Bronchial epithelial cell (primary cell): ENCODE measurements at regions not wholly inside any gene's neighbourhood (a gene's known extent, or its start where the extent isn't known, plus 50 kb on each side); places are given as distances from the start of the nearest gene placed in this dataset.

Experiments used
- DNase-seq: peaks from one replicate; pipeline ENCODE4 v3.0.0-alpha.2; 2010; ENCODE audit warnings: low read depth
- FAIRE-seq: peaks from 2 replicates; lab custom pipeline; 2011; peaks lifted over from hg19 to GRCh38; lab: Jason Lieb, UNC
- H3K27me3 ChIP-seq: 2 replicates; pipeline ENCODE4 v1.5.1; 2011; ENCODE audit warnings: low read length; ENCODE audit not compliant: control insufficient read depth, insufficient read depth
- H3K36me3 ChIP-seq: 2 replicates; pipeline ENCODE4 v1.5.1; 2011; ENCODE audit warnings: low read length; ENCODE audit not compliant: control insufficient read depth, insufficient read depth
- H3K4me3 ChIP-seq: 2 replicates; pipeline ENCODE4 v1.5.1; 2011; ENCODE audit warnings: mild to moderate bottlenecking, low read depth, low read length, control low read depth
- CTCF ChIP-seq: IDR thresholded peaks from 2 replicates; pipeline ENCODE4 v1.5.1; 2011; ENCODE audit warnings: mild to moderate bottlenecking, moderate library complexity, low read length, control low read depth, inconsistent platforms; ENCODE audit not compliant: insufficient read depth, severe bottlenecking

GRCh38 chr20:39234520-39235095 lies 272.5 kb downstream of the DHX35 start:
- TF ChIP-seq CTCF = no peak
- no peaks in the 10 kb centered on the region for H3K36me3 ChIP-seq
- FAIRE-seq (no peak), DNase-seq (no peak)
- H3K27me3 ChIP-seq = no peaks in the 10 kb centered on the region
- H3K4me3 ChIP-seq = no peak overlapping the region

- Histone ChIP-seq H3K27me3 (no peaks in the 10 kb centered on the region), H3K36me3 (no peaks in the 10 kb centered on the region), H3K4me3 (no peak overlapping the region)
- FAIRE-seq (no peak), DNase-seq (no peak)
- no peak for TF ChIP-seq CTCF
These were observed 271.6 kb downstream of the DHX35 start for GRCh38 chr20:39233755-39234154.

DNA sequence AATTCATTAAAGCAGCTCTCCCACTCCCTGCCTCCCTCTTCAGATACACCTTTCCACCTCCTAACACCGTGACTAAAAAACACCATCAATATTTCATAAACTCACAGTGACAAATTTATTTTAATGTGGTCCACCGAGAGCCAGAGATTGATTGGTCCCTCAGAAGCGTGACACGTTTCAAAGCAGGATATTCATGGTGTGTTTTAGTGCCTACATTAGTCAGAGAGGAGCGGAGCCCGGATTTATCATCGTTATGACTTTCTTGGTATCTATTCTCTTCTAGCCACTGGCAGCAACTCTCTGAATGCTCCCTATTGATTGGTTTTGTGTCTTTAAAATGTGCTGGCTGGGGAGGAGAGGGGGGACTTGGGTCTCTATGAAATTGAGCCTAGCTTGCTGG lies 265.3 kb downstream of the DHX35 start:
- Histone ChIP-seq H3K36me3 (no peaks in the 10 kb centered on the region), H3K4me3 (no peak overlapping the region), H3K27me3 (no peaks in the 10 kb centered on the region)
- DNase-seq (no peak), FAIRE-seq (no peak)
- no peak for TF ChIP-seq CTCF

DNA sequence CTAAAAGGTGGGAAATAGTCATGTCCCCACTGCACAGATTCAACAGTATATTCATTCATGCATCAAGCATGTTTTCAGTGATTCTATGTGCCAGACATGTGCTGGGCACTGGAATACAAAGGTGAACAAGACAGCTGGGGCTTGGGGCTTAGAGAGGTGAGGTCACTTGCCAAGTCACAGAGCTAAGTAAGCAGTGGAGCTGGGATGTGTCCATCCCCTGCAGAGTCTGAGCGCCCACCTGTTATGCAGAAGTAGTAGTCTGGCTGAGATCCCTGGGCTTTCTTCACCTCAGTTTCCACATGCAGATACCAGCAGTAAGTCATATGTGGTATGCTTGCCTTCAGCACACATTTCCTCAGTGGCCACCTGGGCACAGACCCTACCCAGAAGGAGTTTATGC lies 263.8 kb downstream of the DHX35 start:
- no peak for FAIRE-seq

GRCh38 chr20:39225536-39225935 lies 263.4 kb downstream of the DHX35 start:
- DNase-seq = no peak
- no peaks in the 10 kb centered on the region for H3K36me3 ChIP-seq
- TF ChIP-seq CTCF = no peak
- no peak overlapping the region for H3K4me3 ChIP-seq
- no peaks in the 10 kb centered on the region for H3K27me3 ChIP-seq
- FAIRE-seq = no peak

More for the DNA sequence above, 263.8 kb downstream of the DHX35 start:
- no peaks in the 10 kb centered on the region for H3K36me3 ChIP-seq
- TF ChIP-seq CTCF = no peak
- H3K27me3 ChIP-seq = no peaks in the 10 kb centered on the region
- H3K4me3 ChIP-seq = no peak overlapping the region
- no peak for DNase-seq

GRCh38 chr20:39222101-39222500 lies 260.0 kb downstream of the DHX35 start:
- Histone ChIP-seq H3K36me3 (no peaks in the 10 kb centered on the region), H3K27me3 (no peaks in the 10 kb centered on the region), H3K4me3 (no peak overlapping the region)
- TF ChIP-seq CTCF = no peak
- DNase-seq = no peak
- no peak for FAIRE-seq
